Mesenchymal stem cell (in vitro differentiated cells and primary cell): ENCODE measurements at regions not wholly inside any gene's neighbourhood (a gene's known extent, or its start where the extent isn't known, plus 50 kb on each side); places are given as distances from the start of the nearest gene placed in this dataset.

Experiments used
- DNase-seq: peaks from one replicate; pipeline ENCODE4 v3.0.0-alpha.2; 2013
- H2AFZ ChIP-seq: one replicate; pipeline ENCODE4 v1.6.1; 2013; ENCODE audit warnings: low read depth, mild to moderate bottlenecking, control low read depth, inconsistent platforms, low read length, moderate library complexity
- H2AK5ac ChIP-seq: 2 replicates; pipeline ENCODE4 v1.6.1; 2013; ENCODE audit warnings: low read length, moderate library complexity, mild to moderate bottlenecking, inconsistent platforms; ENCODE audit not compliant: severe bottlenecking
- H2BK120ac ChIP-seq: one replicate; pipeline ENCODE4 v1.6.1; 2013; ENCODE audit warnings: low read depth, mild to moderate bottlenecking, inconsistent platforms, low read length, moderate library complexity
- H2BK12ac ChIP-seq, 2 experiments: one replicate each; pipeline ENCODE4 v1.6.1; 2013; ENCODE audit warnings: inconsistent platforms in 2 of 2, low read length in 2 of 2, mild to moderate bottlenecking in 2 of 2, moderate library complexity in 2 of 2, control low read depth in 1 of 2
- H2BK15ac ChIP-seq: one replicate; pipeline ENCODE4 v1.6.1; 2013; ENCODE audit warnings: mild to moderate bottlenecking, low read depth, inconsistent platforms; ENCODE audit not compliant: poor library complexity, severe bottlenecking
- H2BK5ac ChIP-seq: 2 replicates; pipeline ENCODE4 v1.6.1; 2013; ENCODE audit warnings: low read depth, mild to moderate bottlenecking, low read length, control low read depth, inconsistent platforms; ENCODE audit not compliant: poor library complexity, severe bottlenecking
- H3K14ac ChIP-seq, 2 experiments: one replicate each; pipeline ENCODE4 v1.6.1; 2013; ENCODE audit warnings: inconsistent platforms in 2 of 2, low read length in 2 of 2, control low read depth in 1 of 2, mild to moderate bottlenecking in 1 of 2, moderate library complexity in 1 of 2
- H3K18ac ChIP-seq, 2 experiments: one replicate each; pipeline ENCODE4 v1.6.1; 2013; ENCODE audit warnings: inconsistent platforms in 2 of 2, low read length in 2 of 2, control low read depth in 1 of 2, low read depth in 1 of 2, mild to moderate bottlenecking in 1 of 2
- H3K23ac ChIP-seq, 2 experiments: one replicate each; pipeline ENCODE4 v1.6.1; 2013; ENCODE audit warnings: inconsistent platforms in 2 of 2, low read length in 2 of 2, mild to moderate bottlenecking in 2 of 2, moderate library complexity in 2 of 2, control low read depth in 1 of 2
- H3K27ac ChIP-seq: 2 replicates; pipeline ENCODE4 v1.5.1; 2013; ENCODE audit warnings: mild to moderate bottlenecking, moderate library complexity, low read length, control low read depth, inconsistent platforms; ENCODE audit not compliant: poor library complexity, severe bottlenecking
- H3K27me3 ChIP-seq, 2 experiments: 2 replicates each; pipeline versions ENCODE4 v1.6.1 to v1.7.0; 2013; ENCODE audit warnings: low read length in 2 of 2, mild to moderate bottlenecking in 2 of 2, moderate library complexity in 2 of 2, control low read depth in 1 of 2, inconsistent platforms in 1 of 2; ENCODE audit not compliant: control insufficient read depth in 1 of 2, insufficient read depth in 1 of 2
- H3K36me3 ChIP-seq, 2 experiments: 2 replicates each; pipeline versions ENCODE4 v1.6.1 to v1.7.0; 2013; ENCODE audit warnings: low read length in 2 of 2, control low read depth in 1 of 2, inconsistent platforms in 1 of 2, low read depth in 1 of 2, mild to moderate bottlenecking in 1 of 2; ENCODE audit not compliant: insufficient read depth in 2 of 2, control insufficient read depth in 1 of 2
- H3K4ac ChIP-seq, 2 experiments: one replicate each; pipeline ENCODE4 v1.6.1; 2013; ENCODE audit warnings: inconsistent platforms in 2 of 2, low read length in 2 of 2, mild to moderate bottlenecking in 2 of 2, moderate library complexity in 2 of 2, control low read depth in 1 of 2, low read depth in 1 of 2
- H3K4me1 ChIP-seq: 2 replicates; pipeline ENCODE4 v1.6.1; 2013; ENCODE audit warnings: low read depth, low read length, control low read depth; ENCODE audit not compliant: control insufficient read depth, insufficient read depth
- H3K4me2 ChIP-seq: 2 replicates; pipeline ENCODE4 v1.6.1; 2013; ENCODE audit warnings: low read length, mild to moderate bottlenecking, inconsistent platforms; ENCODE audit not compliant: poor library complexity, severe bottlenecking
- H3K4me3 ChIP-seq, 2 experiments: 2 replicates each; pipeline versions ENCODE4 v1.5.1 to v1.7.0; 2013; ENCODE audit warnings: low read length in 2 of 2, mild to moderate bottlenecking in 2 of 2, control low read depth in 1 of 2, low read depth in 1 of 2; ENCODE audit not compliant: insufficient read depth in 1 of 2
- H3K79me1 ChIP-seq: replicated peaks from 2 replicates; pipeline ENCODE4 v1.6.1; 2013; ENCODE audit warnings: mild to moderate bottlenecking, control low read depth, low read length, inconsistent platforms; ENCODE audit not compliant: poor library complexity, severe bottlenecking
- H3K9ac ChIP-seq: 2 replicates; pipeline ENCODE4 v1.7.0; 2013; ENCODE audit warnings: mild to moderate bottlenecking, low read length, moderate library complexity
- H3K9me3 ChIP-seq: 2 replicates; pipeline ENCODE4 v1.7.0; 2013; ENCODE audit warnings: mild to moderate bottlenecking, low read length; ENCODE audit not compliant: control insufficient read depth
- H4K8ac ChIP-seq: one replicate; pipeline ENCODE4 v1.6.1; 2013; ENCODE audit warnings: inconsistent platforms, mild to moderate bottlenecking, low read length, moderate library complexity
- H4K91ac ChIP-seq: one replicate; pipeline ENCODE4 v1.6.1; 2013; ENCODE audit warnings: mild to moderate bottlenecking, low read length, inconsistent platforms
- WGBS: methylation state at CpG from one replicate; pipeline ENCODE4 v1.1.7; 2013; ENCODE audit warnings: mixed read lengths; 5-methylcytosine and 5-hydroxymethylcytosine counted together

- no peak overlapping the region for H3K4ac ChIP-seq
- H3K9me3 ChIP-seq, result no peaks in the 10 kb centered on the region
- no peak overlapping the region for H3K4me3 ChIP-seq
- no peak overlapping the region for H3K23ac ChIP-seq
- no peak overlapping the region for H2AFZ ChIP-seq
- H2BK15ac ChIP-seq, result no peak overlapping the region
- no peak overlapping the region for H4K91ac ChIP-seq
- H3K27ac ChIP-seq, result no peak overlapping the region
- H2BK5ac ChIP-seq, result no peak overlapping the region
- no peak overlapping the region for H3K14ac ChIP-seq
- H3K18ac ChIP-seq, result no peak overlapping the region
- no peak overlapping the region for H2BK120ac ChIP-seq
- no peaks in the 10 kb centered on the region for H3K79me1 ChIP-seq
- no peak overlapping the region for H3K4me2 ChIP-seq
- no peak overlapping the region for H4K8ac ChIP-seq
- no peak overlapping the region for H2AK5ac ChIP-seq
- no peak overlapping the region for H3K9ac ChIP-seq
- no peak for DNase-seq
- no peak overlapping the region for H2BK12ac ChIP-seq
- WGBS, result 72% methylated on average over 3 of the region's 4 CpGs
- peaks cover 0 to 17% of the 10 kb centered on the region in 2 experiments for H3K27me3 ChIP-seq
- no peaks in the 10 kb centered on the region for H3K4me1 ChIP-seq
- no peaks in the 10 kb centered on the region for H3K36me3 ChIP-seq
Observed at GRCh38 chr5:6145616-6146237, 232.6 kb downstream of the MED10 start.

DNA sequence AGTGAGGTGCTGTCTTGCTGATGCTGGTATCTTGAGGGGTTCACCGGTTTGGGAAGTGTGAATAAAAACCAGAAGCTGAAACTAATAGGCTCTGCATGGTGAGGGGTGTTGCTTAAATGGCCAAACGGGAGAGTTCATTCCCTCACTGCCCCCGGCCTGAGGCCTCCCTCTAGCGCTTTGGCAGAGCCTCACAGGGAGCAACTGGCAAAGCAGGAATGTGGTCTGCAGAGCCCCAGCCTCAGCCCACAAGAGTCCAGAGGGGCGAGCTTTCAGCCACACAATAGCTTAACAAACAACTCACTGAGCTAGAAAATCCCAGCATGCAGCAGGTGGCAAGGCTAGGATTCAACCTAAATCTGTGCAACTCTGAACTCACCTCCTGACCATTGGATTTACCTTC lies 234.8 kb downstream of the MED10 start:
- no peak overlapping the region for H2AK5ac ChIP-seq
- no peak overlapping the region for H2BK15ac ChIP-seq
- H3K9me3 ChIP-seq, result no peaks in the 10 kb centered on the region
- no peak overlapping the region for H3K14ac ChIP-seq
- no peaks in the 10 kb centered on the region for H3K4me1 ChIP-seq
- no peak overlapping the region for H2BK12ac ChIP-seq
- no peak overlapping the region for H4K91ac ChIP-seq
- H2BK120ac ChIP-seq, result no peak overlapping the region
- no peak overlapping the region for H2AFZ ChIP-seq
- H3K23ac ChIP-seq, result no peak overlapping the region
- peaks cover 0 to 23% of the 10 kb centered on the region in 2 experiments for H3K27me3 ChIP-seq
- H3K4me3 ChIP-seq, result no peak overlapping the region
- H3K27ac ChIP-seq, result no peak overlapping the region
- no peak overlapping the region for H3K4me2 ChIP-seq
- no peak overlapping the region for H3K18ac ChIP-seq
- 38% methylated on average over 5 of the region's 5 CpGs for WGBS
- H3K36me3 ChIP-seq, result no peaks in the 10 kb centered on the region
- no peaks in the 10 kb centered on the region for H3K79me1 ChIP-seq
- no peak overlapping the region for H4K8ac ChIP-seq
- no peak overlapping the region for H3K4ac ChIP-seq
- H2BK5ac ChIP-seq, result no peak overlapping the region
- no peak for DNase-seq
- H3K9ac ChIP-seq, result no peak overlapping the region

DNA sequence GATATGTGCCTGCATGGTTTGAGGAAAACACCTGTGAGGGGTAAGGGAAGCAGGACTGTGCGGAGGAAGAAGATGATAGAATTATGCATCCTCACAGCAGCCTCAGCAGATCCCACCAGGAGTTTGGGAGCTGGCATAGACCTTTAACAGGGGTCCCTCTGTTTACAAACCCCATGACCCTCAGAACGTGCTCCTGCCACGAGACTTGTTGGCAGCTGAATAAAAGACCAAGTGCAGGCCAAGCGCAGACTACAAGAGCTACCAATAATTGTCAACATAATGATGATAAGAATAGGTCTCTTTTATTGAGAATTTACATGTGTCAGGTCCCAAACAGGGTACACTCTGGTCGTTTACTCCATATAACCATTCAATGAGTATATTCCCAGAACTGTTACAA lies 236.0 kb downstream of the MED10 start:
- WGBS, result 76% methylated on average over 3 of the region's 5 CpGs
- no peak overlapping the region for H3K4me2 ChIP-seq
- no peak overlapping the region for H3K23ac ChIP-seq
- H3K14ac ChIP-seq, result no peak overlapping the region
- no peak overlapping the region for H3K18ac ChIP-seq
- H2AFZ ChIP-seq, result no peak overlapping the region
- H4K8ac ChIP-seq, result no peak overlapping the region
- DNase-seq, result no peak
- no peaks in the 10 kb centered on the region for H3K79me1 ChIP-seq
- H3K36me3 ChIP-seq, result no peaks in the 10 kb centered on the region
- H2BK12ac ChIP-seq, result no peak overlapping the region
- H3K4me1 ChIP-seq, result no peaks in the 10 kb centered on the region
- H2AK5ac ChIP-seq, result no peak overlapping the region
- H2BK5ac ChIP-seq, result no peak overlapping the region
- peaks cover 0 to 23% of the 10 kb centered on the region in 2 experiments for H3K27me3 ChIP-seq
- H3K9me3 ChIP-seq, result no peaks in the 10 kb centered on the region
- H3K4ac ChIP-seq, result no peak overlapping the region
- no peak overlapping the region for H3K4me3 ChIP-seq
- no peak overlapping the region for H3K27ac ChIP-seq
- no peak overlapping the region for H2BK15ac ChIP-seq
- no peak overlapping the region for H4K91ac ChIP-seq
- no peak overlapping the region for H3K9ac ChIP-seq
- H2BK120ac ChIP-seq, result no peak overlapping the region

DNA sequence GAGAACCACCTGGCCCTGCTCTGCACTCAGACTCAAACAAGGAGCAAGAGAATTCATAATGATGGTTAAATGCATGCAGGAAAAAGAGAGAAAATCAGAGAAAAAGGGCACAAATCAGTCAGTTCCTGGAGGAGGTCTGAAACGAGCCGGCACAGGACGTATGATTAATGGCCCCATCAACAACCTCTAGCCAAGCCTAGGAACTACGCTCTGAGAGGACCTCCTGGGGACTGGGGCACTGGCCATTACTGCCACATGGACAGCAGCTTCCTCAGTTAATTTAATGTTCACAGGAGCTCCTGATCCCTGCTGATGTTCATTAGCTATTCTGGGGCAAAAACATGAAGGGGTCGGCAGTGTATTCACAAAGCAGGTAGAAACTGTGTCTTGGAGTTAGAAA lies 238.1 kb downstream of the MED10 start:
- Histone ChIP-seq H3K4me2 (no peak overlapping the region), H3K36me3 (no peaks in the 10 kb centered on the region), H2AFZ (no peak overlapping the region), H2BK15ac (no peak overlapping the region), H3K4me1 (no peaks in the 10 kb centered on the region), H3K4me3 (no peak overlapping the region), H3K4ac (no peak overlapping the region), H3K14ac (no peak overlapping the region), H4K8ac (no peak overlapping the region), H3K79me1 (no peaks in the 10 kb centered on the region), H3K18ac (no peak overlapping the region), H2BK120ac (no peak overlapping the region), H3K27me3 (peaks cover 0 to 20% of the 10 kb centered on the region in 2 experiments), H3K27ac (no peak overlapping the region), H3K9me3 (no peaks in the 10 kb centered on the region), H4K91ac (no peak overlapping the region), H3K23ac (no peak overlapping the region), H2BK12ac (no peak overlapping the region), H2BK5ac (no peak overlapping the region), H3K9ac (no peak overlapping the region), H2AK5ac (no peak overlapping the region)
- WGBS, result 69% methylated on average over 5 of the region's 5 CpGs
- DNase-seq, result no peak
